Activated CD4-positive, alpha-beta T cell treated with anti-CD3 and anti-CD28 coated beads for 48 hours (primary cell): ENCODE measurements at regions not wholly inside any gene's neighbourhood (a gene's known extent, or its start where the extent isn't known, plus 50 kb on each side); places are given as distances from the start of the nearest gene placed in this dataset.

ENCODE experiments used
- DNase-seq: peaks from one replicate; pipeline ENCODE4 v3.0.0-alpha.2; 2020

GRCh38 chr12:108043286-108043685, 85.8 kb upstream of the WSCD2 start:
- no peak for DNase-seq

- no peak for DNase-seq
Observed at GRCh38 chr12:108043750-108044533, 85.1 kb upstream of the WSCD2 start.

GRCh38 chr12:108046135-108046534, 83.0 kb upstream of the WSCD2 start:
- DNase-seq = no peak

GRCh38 chr12:108046650-108047049, 82.4 kb upstream of the WSCD2 start:
- no peak for DNase-seq

GRCh38 chr12:108047071-108047550, 82.0 kb upstream of the WSCD2 start:
- no peak for DNase-seq

- no peak for DNase-seq
Observed at GRCh38 chr12:108048686-108049085, 80.4 kb upstream of the WSCD2 start.

GRCh38 chr12:108050696-108051095, 78.4 kb upstream of the WSCD2 start:
- no peak for DNase-seq

- DNase-seq = no peak
Observed at GRCh38 chr12:108052260-108052659, 76.8 kb upstream of the WSCD2 start.

- DNase-seq = no peak
Observed at GRCh38 chr12:108053512-108053911, 75.6 kb upstream of the WSCD2 start.

- no peak for DNase-seq
Observed at GRCh38 chr12:108054496-108054895, 74.6 kb upstream of the WSCD2 start.

GRCh38 chr12:108055141-108055540, 73.9 kb upstream of the WSCD2 start:
- DNase-seq = no peak

- DNase-seq = no peak
Observed at GRCh38 chr12:108060067-108060466, 69.0 kb upstream of the WSCD2 start.

GRCh38 chr12:108060903-108061302, 68.2 kb upstream of the WSCD2 start:
- DNase-seq = no peak

- no peak for DNase-seq
Observed at GRCh38 chr12:108063192-108063591, 65.9 kb upstream of the WSCD2 start.

GRCh38 chr12:108065069-108065468, 64.0 kb upstream of the WSCD2 start:
- DNase-seq = no peak

- no peak for DNase-seq
Observed at GRCh38 chr12:108066583-108067577, 62.2 kb upstream of the WSCD2 start.

GRCh38 chr12:108069651-108070165, 59.4 kb upstream of the WSCD2 start:
- no peak for DNase-seq

GRCh38 chr12:108075561-108075960, 53.5 kb upstream of the WSCD2 start:
- DNase-seq = no peak

GRCh38 chr12:108076556-108076955, 52.5 kb upstream of the WSCD2 start:
- no peak for DNase-seq

- no peak for DNase-seq
Observed at GRCh38 chr12:108078428-108078827, 50.7 kb upstream of the WSCD2 start.
